ENCODE measurements at regions not wholly inside any gene's neighbourhood (a gene's known extent, or its start where the extent isn't known, plus 50 kb on each side); places are given as distances from the start of the nearest gene placed in this dataset.

DNA sequence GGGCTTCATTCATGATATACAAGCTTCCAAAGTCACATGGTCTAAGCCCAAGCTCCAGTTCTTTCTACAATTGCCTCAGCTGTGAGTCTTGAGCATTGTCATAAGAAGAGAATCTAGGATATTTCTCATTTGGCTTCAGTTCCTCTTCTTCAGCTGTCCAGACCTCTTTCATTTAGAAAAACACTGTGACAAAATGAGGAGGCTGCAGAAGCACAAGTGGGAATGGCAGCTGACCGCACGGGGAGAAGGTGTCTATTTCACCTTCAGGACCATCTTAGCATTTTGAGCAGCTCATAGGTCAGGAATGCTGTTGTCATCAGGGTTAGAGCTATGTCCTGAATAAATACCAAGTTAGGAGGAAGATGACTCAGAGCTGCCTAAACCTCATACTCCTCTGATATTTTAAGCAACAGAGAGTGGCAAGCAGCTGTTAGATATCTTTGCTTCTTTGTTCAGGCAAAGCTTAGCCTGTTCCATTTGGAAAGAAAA lies 390.1 kb upstream of the CITED2 start (continued):
- TF ChIP-seq, protein P1, sequence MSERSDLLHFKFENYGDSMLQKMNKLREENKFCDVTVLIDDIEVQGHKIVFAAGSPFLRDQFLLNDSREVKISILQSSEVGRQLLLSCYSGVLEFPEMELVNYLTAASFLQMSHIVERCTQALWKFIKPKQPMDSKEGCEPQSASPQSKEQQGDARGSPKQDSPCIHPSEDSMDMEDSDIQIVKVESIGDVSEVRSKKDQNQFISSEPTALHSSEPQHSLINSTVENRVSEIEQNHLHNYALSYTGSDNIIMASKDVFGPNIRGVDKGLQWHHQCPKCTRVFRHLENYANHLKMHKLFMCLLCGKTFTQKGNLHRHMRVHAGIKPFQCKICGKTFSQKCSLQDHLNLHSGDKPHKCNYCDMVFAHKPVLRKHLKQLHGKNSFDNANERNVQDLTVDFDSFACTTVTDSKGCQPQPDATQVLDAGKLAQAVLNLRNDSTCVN (CRISPR knock-in tag; IDR thresholded peaks at IDR 0.05), result no peak
- TF ChIP-seq FOXP1 (CRISPR knock-in tag; IDR thresholded peaks at IDR 0.05) (no peak), ZNF263 (CRISPR knock-in tag; IDR thresholded peaks at IDR 0.05; ENCODE audit: borderline replicate concordance) (no peak), GATAD2B (IDR thresholded peaks at IDR 0.05; ENCODE audit: borderline replicate concordance) (no peak), AFF1 (IDR thresholded peaks at IDR 0.05; ENCODE audit: low read depth in 1 of 2, partially characterized antibody in 2 of 2) (peak in 1 of 2 experiments; percentile 47), MYBL2 (IDR thresholded peaks at IDR 0.05; ENCODE audit: low read depth) (no peak), MYBL2 (CRISPR knock-in tag; IDR thresholded peaks at IDR 0.05; ENCODE audit: borderline replicate concordance) (no peak), DPF2 (IDR thresholded peaks at IDR 0.05) (peak; percentile 67), ZNF780A (CRISPR knock-in tag; IDR thresholded peaks at IDR 0.05) (no peak), SMAD2 (IDR thresholded peaks at IDR 0.05; ENCODE audit: low read depth, low read length) (no peak), BHLHE40 (IDR thresholded peaks at IDR 0.05; ENCODE audit: low read length) (peak; percentile 30; the same call in 1 of the 2 replicates), MEF2A (IDR thresholded peaks at IDR 0.05; ENCODE audit: control insufficient read depth, low read depth, low read length) (no peak), THRB (CRISPR knock-in tag; conservative IDR thresholded peaks at IDR 0.05) (no peak), HSF4 (CRISPR knock-in tag; IDR thresholded peaks at IDR 0.05; ENCODE audit: borderline replicate concordance) (no peak), JUNB (CRISPR knock-in tag; conservative IDR thresholded peaks at IDR 0.05) (peak; percentile 74)
- TF ChIP-seq, protein P2, sequence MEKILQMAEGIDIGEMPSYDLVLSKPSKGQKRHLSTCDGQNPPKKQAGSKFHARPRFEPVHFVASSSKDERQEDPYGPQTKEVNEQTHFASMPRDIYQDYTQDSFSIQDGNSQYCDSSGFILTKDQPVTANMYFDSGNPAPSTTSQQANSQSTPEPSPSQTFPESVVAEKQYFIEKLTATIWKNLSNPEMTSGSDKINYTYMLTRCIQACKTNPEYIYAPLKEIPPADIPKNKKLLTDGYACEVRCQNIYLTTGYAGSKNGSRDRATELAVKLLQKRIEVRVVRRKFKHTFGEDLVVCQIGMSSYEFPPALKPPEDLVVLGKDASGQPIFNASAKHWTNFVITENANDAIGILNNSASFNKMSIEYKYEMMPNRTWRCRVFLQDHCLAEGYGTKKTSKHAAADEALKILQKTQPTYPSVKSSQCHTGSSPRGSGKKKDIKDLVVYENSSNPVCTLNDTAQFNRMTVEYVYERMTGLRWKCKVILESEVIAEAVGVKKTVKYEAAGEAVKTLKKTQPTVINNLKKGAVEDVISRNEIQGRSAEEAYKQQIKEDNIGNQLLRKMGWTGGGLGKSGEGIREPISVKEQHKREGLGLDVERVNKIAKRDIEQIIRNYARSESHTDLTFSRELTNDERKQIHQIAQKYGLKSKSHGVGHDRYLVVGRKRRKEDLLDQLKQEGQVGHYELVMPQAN (IDR thresholded peaks at IDR 0.05; ENCODE audit: borderline replicate concordance), result no peak
- TF ChIP-seq, protein P3, sequence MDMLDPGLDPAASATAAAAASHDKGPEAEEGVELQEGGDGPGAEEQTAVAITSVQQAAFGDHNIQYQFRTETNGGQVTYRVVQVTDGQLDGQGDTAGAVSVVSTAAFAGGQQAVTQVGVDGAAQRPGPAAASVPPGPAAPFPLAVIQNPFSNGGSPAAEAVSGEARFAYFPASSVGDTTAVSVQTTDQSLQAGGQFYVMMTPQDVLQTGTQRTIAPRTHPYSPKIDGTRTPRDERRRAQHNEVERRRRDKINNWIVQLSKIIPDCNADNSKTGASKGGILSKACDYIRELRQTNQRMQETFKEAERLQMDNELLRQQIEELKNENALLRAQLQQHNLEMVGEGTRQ (CRISPR knock-in tag; IDR thresholded peaks at IDR 0.05), result no peak
- TF ChIP-seq, protein P4, sequence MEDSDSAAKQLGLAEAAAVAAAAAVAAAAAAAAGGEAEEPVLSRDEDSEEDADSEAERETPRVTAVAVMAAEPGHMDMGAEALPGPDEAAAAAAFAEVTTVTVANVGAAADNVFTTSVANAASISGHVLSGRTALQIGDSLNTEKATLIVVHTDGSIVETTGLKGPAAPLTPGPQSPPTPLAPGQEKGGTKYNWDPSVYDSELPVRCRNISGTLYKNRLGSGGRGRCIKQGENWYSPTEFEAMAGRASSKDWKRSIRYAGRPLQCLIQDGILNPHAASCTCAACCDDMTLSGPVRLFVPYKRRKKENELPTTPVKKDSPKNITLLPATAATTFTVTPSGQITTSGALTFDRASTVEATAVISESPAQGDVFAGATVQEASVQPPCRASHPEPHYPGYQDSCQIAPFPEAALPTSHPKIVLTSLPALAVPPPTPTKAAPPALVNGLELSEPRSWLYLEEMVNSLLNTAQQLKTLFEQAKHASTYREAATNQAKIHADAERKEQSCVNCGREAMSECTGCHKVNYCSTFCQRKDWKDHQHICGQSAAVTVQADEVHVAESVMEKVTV (CRISPR knock-in tag; IDR thresholded peaks at IDR 0.05), result no peak

All from K562 (cell line).